Subcutaneous abdominal adipose tissue (tissue), 5 donors: ENCODE measurements at regions not wholly inside any gene's neighbourhood (a gene's known extent, or its start where the extent isn't known, plus 50 kb on each side); places are given as distances from the start of the nearest gene placed in this dataset.

Experiments
- H3K27ac ChIP-seq: one replicate; pipeline ENCODE4 v1.7.0; 2013; ENCODE audit warnings: low read depth, mild to moderate bottlenecking, inconsistent platforms, low read length, moderate library complexity
- H3K27me3 ChIP-seq, 5 donors: one replicate each; pipeline ENCODE4 v1.7.0; 2013; ENCODE audit warnings: low read length in 5 of 5, inconsistent platforms in 1 of 5; ENCODE audit not compliant: control insufficient read depth in 5 of 5, insufficient read depth in 4 of 5
- H3K36me3 ChIP-seq, 5 donors: one replicate each; pipeline ENCODE4 v1.7.0; 2013; ENCODE audit warnings: low read length in 5 of 5; ENCODE audit not compliant: control insufficient read depth in 5 of 5, insufficient read depth in 5 of 5
- H3K4me1 ChIP-seq, 5 donors: one replicate each; pipeline ENCODE4 v1.7.0; 2013; ENCODE audit warnings: low read length in 5 of 5, mild to moderate bottlenecking in 3 of 5, moderate library complexity in 1 of 5; ENCODE audit not compliant: control insufficient read depth in 5 of 5, insufficient read depth in 5 of 5
- H3K4me3 ChIP-seq, 5 donors: one replicate each; pipeline ENCODE4 v1.7.0; 2013; ENCODE audit warnings: low read length in 5 of 5, low read depth in 1 of 5
- H3K9ac ChIP-seq, 5 donors: one replicate each; pipeline ENCODE4 v1.7.0; 2013; ENCODE audit warnings: low read length in 5 of 5, mild to moderate bottlenecking in 4 of 5, moderate library complexity in 3 of 5
- H3K9me3 ChIP-seq, 5 donors: one replicate each; pipeline ENCODE4 v1.7.0; 2013; ENCODE audit warnings: low read length in 5 of 5; ENCODE audit not compliant: control insufficient read depth in 5 of 5
- donor health status: healthy.
- donor health status: healthy.
- donor health status: healthy.
- donor health status: healthy.
- donor health status: healthy.

- H3K27ac ChIP-seq, result no peak overlapping the region
- no peaks in the 10 kb centered on the region for H3K9me3 ChIP-seq
- H3K4me1 ChIP-seq, result no peaks in the 10 kb centered on the region
- no peaks in the 10 kb centered on the region for H3K36me3 ChIP-seq
- no peak overlapping the region for H3K4me3 ChIP-seq
- no peak overlapping the region for H3K9ac ChIP-seq
- no peaks in the 10 kb centered on the region for H3K27me3 ChIP-seq
These were observed 412.8 kb downstream of the IRX2 start for GRCh38 chr5:2338686-2339085.

GRCh38 chr5:2335733-2336515, 415.6 kb downstream of the IRX2 start:
- peaks cover 0 to 4% (median 0%) of the 10 kb centered on the region in 5 donors for H3K4me1 ChIP-seq
- H3K9me3 ChIP-seq, result peaks cover 0 to 7% (median 0%) of the 10 kb centered on the region in 5 donors
- peaks cover 0 to 5% (median 4%) of the 10 kb centered on the region in 5 donors for H3K27me3 ChIP-seq
- H3K36me3 ChIP-seq, result no peaks in the 10 kb centered on the region
- H3K4me3 ChIP-seq, result no peak overlapping the region
- H3K9ac ChIP-seq, result no peak overlapping the region
- H3K27ac ChIP-seq, result no peak overlapping the region

GRCh38 chr5:2335125-2335732, 416.2 kb downstream of the IRX2 start:
- H3K4me3 ChIP-seq, result no peak overlapping the region
- no peaks in the 10 kb centered on the region for H3K36me3 ChIP-seq
- H3K9ac ChIP-seq, result no peak overlapping the region
- no peak overlapping the region for H3K27ac ChIP-seq
- H3K4me1 ChIP-seq, result peaks cover 0 to 5% (median 0%) of the 10 kb centered on the region in 5 donors
- peaks cover 0 to 5% (median 4%) of the 10 kb centered on the region in 5 donors for H3K27me3 ChIP-seq
- H3K9me3 ChIP-seq, result peaks cover 0 to 7% (median 0%) of the 10 kb centered on the region in 5 donors

- Histone ChIP-seq H3K4me3 (no peak overlapping the region), H3K36me3 (no peaks in the 10 kb centered on the region), H3K4me1 (peaks cover 0 to 5% (median 0%) of the 10 kb centered on the region in 5 donors), H3K27ac (no peak overlapping the region), H3K9ac (no peak overlapping the region), H3K27me3 (peaks cover 0 to 5% (median 4%) of the 10 kb centered on the region in 5 donors), H3K9me3 (peaks cover 0 to 7% (median 0%) of the 10 kb centered on the region in 5 donors)
These were observed 416.8 kb downstream of the IRX2 start for GRCh38 chr5:2334719-2335118.

- peaks cover 0 to 5% (median 4%) of the 10 kb centered on the region in 5 donors for H3K27me3 ChIP-seq
- no peaks in the 10 kb centered on the region for H3K36me3 ChIP-seq
- peaks cover 0 to 7% (median 0%) of the 10 kb centered on the region in 5 donors for H3K9me3 ChIP-seq
- H3K27ac ChIP-seq, result no peak overlapping the region
- no peak overlapping the region for H3K9ac ChIP-seq
- no peak overlapping the region for H3K4me3 ChIP-seq
- peaks cover 0 to 5% (median 0%) of the 10 kb centered on the region in 5 donors for H3K4me1 ChIP-seq
These were observed 418.2 kb downstream of the IRX2 start for GRCh38 chr5:2333291-2333690.

- Histone ChIP-seq H3K9me3 (peaks cover 0 to 7% (median 0%) of the 10 kb centered on the region in 5 donors), H3K9ac (no peak overlapping the region), H3K36me3 (no peaks in the 10 kb centered on the region), H3K4me3 (peak overlapping the region in 1 of 5 donors; percentile 17), H3K27ac (no peak overlapping the region), H3K4me1 (peaks cover 0 to 5% (median 0%) of the 10 kb centered on the region in 5 donors), H3K27me3 (peaks cover 0 to 5% (median 4%) of the 10 kb centered on the region in 5 donors)
These were observed 419.0 kb downstream of the IRX2 start for GRCh38 chr5:2332521-2332920.

GRCh38 chr5:2330325-2331130, 420.9 kb downstream of the IRX2 start:
- Histone ChIP-seq H3K4me1 (peaks cover 0 to 5% (median 0%) of the 10 kb centered on the region in 5 donors), H3K27ac (no peak overlapping the region), H3K9me3 (peaks cover 0 to 7% (median 0%) of the 10 kb centered on the region in 5 donors), H3K36me3 (no peaks in the 10 kb centered on the region), H3K27me3 (peaks cover 0 to 6% (median 4%) of the 10 kb centered on the region in 5 donors), H3K9ac (no peak overlapping the region), H3K4me3 (no peak overlapping the region)

GRCh38 chr5:2329741-2330140, 421.7 kb downstream of the IRX2 start:
- H3K4me3 ChIP-seq, result no peak overlapping the region
- H3K36me3 ChIP-seq, result no peaks in the 10 kb centered on the region
- no peak overlapping the region for H3K9ac ChIP-seq
- peaks cover 0 to 5% (median 0%) of the 10 kb centered on the region in 5 donors for H3K4me1 ChIP-seq
- peaks cover 0 to 7% (median 4%) of the 10 kb centered on the region in 5 donors for H3K27me3 ChIP-seq
- no peak overlapping the region for H3K27ac ChIP-seq
- H3K9me3 ChIP-seq, result peaks cover 0 to 8% (median 2%) of the 10 kb centered on the region in 5 donors

- peaks cover 0 to 10% (median 0%) of the 10 kb centered on the region in 5 donors for H3K27me3 ChIP-seq
These were observed 424.9 kb downstream of the IRX2 start for GRCh38 chr5:2326601-2327000.

More at GRCh38 chr5:2326601-2327000, 424.9 kb downstream of the IRX2 start:
- Histone ChIP-seq H3K36me3 (no peaks in the 10 kb centered on the region), H3K27ac (no peak overlapping the region), H3K9me3 (peaks cover 0 to 5% (median 3%) of the 10 kb centered on the region in 5 donors), H3K4me1 (peaks cover 0 to 5% (median 0%) of the 10 kb centered on the region in 5 donors), H3K4me3 (no peak overlapping the region), H3K9ac (no peak overlapping the region)
